Fibroblast of lung (primary cell): ENCODE measurements at regions not wholly inside any gene's neighbourhood (a gene's known extent, or its start where the extent isn't known, plus 50 kb on each side); places are given as distances from the start of the nearest gene placed in this dataset.

Experiments
- DNase-seq, 2 donors: peaks; one replicate each; pipeline versions ENCODE4 v3.0.0 to v3.0.0-alpha.2; 2010; ENCODE audit warnings: low read depth in 2 of 2
- H2AFZ ChIP-seq: 2 replicates; pipeline ENCODE4 v1.5.1; 2012; ENCODE audit warnings: low read length, control low read depth, inconsistent platforms
- H3K27ac ChIP-seq: 2 replicates; pipeline ENCODE4 v1.5.1; 2011; ENCODE audit warnings: low read length, control low read depth; ENCODE audit not compliant: insufficient read depth
- H3K27me3 ChIP-seq: 2 replicates; pipeline ENCODE4 v1.5.1; 2011; ENCODE audit warnings: mild to moderate bottlenecking, low read length; ENCODE audit not compliant: control insufficient read depth, insufficient read depth
- H3K36me3 ChIP-seq: 2 replicates; pipeline ENCODE4 v1.5.1; 2011; ENCODE audit warnings: low read length; ENCODE audit not compliant: control insufficient read depth, insufficient read depth
- H3K4me1 ChIP-seq: 2 replicates; pipeline ENCODE4 v1.5.1; 2011; ENCODE audit warnings: low read length; ENCODE audit not compliant: control insufficient read depth, insufficient read depth; ENCODE audit errors: extremely low read depth
- H3K4me2 ChIP-seq: 2 replicates; pipeline ENCODE4 v1.5.1; 2011; ENCODE audit warnings: low read length, control low read depth; ENCODE audit not compliant: insufficient read depth; ENCODE audit errors: extremely low read depth
- H3K4me3 ChIP-seq, 4 experiments: fragments of 200-600 bp in 1 of 4; sonication (generic) in 1 of 4; replicated peaks in 1 of 4; 2 replicates each; pipeline ENCODE4 v1.5.1; 2011 to 2016; ENCODE audit warnings: low read length in 4 of 4, low read depth in 3 of 4, mild to moderate bottlenecking in 3 of 4, control low read depth in 2 of 4, inconsistent platforms in 1 of 4, mixed read lengths in 1 of 4; ENCODE audit not compliant: insufficient read depth in 1 of 4; ENCODE audit errors: control extremely low read depth in 1 of 4
- H3K79me2 ChIP-seq: 2 replicates; pipeline ENCODE4 v1.5.1; 2012; ENCODE audit warnings: mild to moderate bottlenecking, low read length, inconsistent platforms; ENCODE audit not compliant: control insufficient read depth, insufficient read depth
- H3K9ac ChIP-seq: 2 replicates; pipeline ENCODE4 v1.5.1; 2011; ENCODE audit warnings: mild to moderate bottlenecking, low read length, control low read depth; ENCODE audit not compliant: insufficient read depth
- H3K9me3 ChIP-seq: 2 replicates; pipeline ENCODE4 v1.5.1; 2012; ENCODE audit warnings: low read depth, low read length; ENCODE audit not compliant: control insufficient read depth, insufficient read depth
- H4K20me1 ChIP-seq: 2 replicates; pipeline ENCODE4 v1.5.1; 2011; ENCODE audit warnings: low read length; ENCODE audit not compliant: control insufficient read depth, insufficient read depth; ENCODE audit errors: extremely low read depth
- CTCF ChIP-seq, 2 donors: IDR thresholded peaks in 1 of 2; conservative IDR thresholded peaks in 1 of 2; 1 replicate in 1 of 2; 2 replicates in 1 of 2; pipeline ENCODE4 v1.5.1; 2011 to 2012; ENCODE audit warnings: low read length in 2 of 2, control low read depth in 1 of 2, inconsistent platforms in 1 of 2, low read depth in 1 of 2, mild to moderate bottlenecking in 1 of 2
- EZH2 ChIP-seq: IDR thresholded peaks from 2 replicates; pipeline ENCODE4 v1.5.1; 2012; ENCODE audit warnings: low read length, control low read depth, mild to moderate bottlenecking; ENCODE audit errors: missing control alignments

- Histone ChIP-seq H3K79me2 (no peaks in the 10 kb centered on the region), H4K20me1 (no peaks in the 10 kb centered on the region), H3K9ac (no peak overlapping the region), H3K4me3 (no peak overlapping the region), H3K36me3 (no peaks in the 10 kb centered on the region), H3K9me3 (no peaks in the 10 kb centered on the region), H3K4me1 (no peaks in the 10 kb centered on the region), H2AFZ (no peak overlapping the region), H3K27me3 (no peaks in the 10 kb centered on the region), H3K4me2 (no peak overlapping the region), H3K27ac (no peak overlapping the region)
- TF ChIP-seq CTCF (conservative IDR thresholded peaks at IDR 0.05 in 1 of 2, IDR thresholded peaks at IDR 0.05 in 1 of 2; ENCODE audit: low read depth in 1 of 2, low read length in 2 of 2) (no peak), EZH2 (no peak)
- no peak for DNase-seq
Measured at GRCh38 chr14:87388946-87389345, 604.0 kb downstream of the GALC start.

GRCh38 chr14:87387806-87388205, 605.2 kb downstream of the GALC start:
- Histone ChIP-seq H3K27ac (no peak overlapping the region), H3K79me2 (no peaks in the 10 kb centered on the region), H3K4me1 (no peaks in the 10 kb centered on the region), H3K4me3 (no peak overlapping the region), H3K4me2 (no peak overlapping the region), H3K36me3 (no peaks in the 10 kb centered on the region), H4K20me1 (no peaks in the 10 kb centered on the region), H2AFZ (no peak overlapping the region), H3K9me3 (no peaks in the 10 kb centered on the region), H3K27me3 (no peaks in the 10 kb centered on the region), H3K9ac (no peak overlapping the region)
- no peak for TF ChIP-seq EZH2
- TF ChIP-seq CTCF (conservative IDR thresholded peaks at IDR 0.05 in 1 of 2, IDR thresholded peaks at IDR 0.05 in 1 of 2; ENCODE audit: low read depth in 1 of 2, low read length in 2 of 2) = no peak
- DNase-seq = no peak

- Histone ChIP-seq H3K36me3 (no peaks in the 10 kb centered on the region), H3K9ac (no peak overlapping the region), H3K27ac (no peak overlapping the region), H4K20me1 (no peaks in the 10 kb centered on the region), H3K27me3 (no peaks in the 10 kb centered on the region), H3K4me2 (no peak overlapping the region), H3K79me2 (no peaks in the 10 kb centered on the region), H3K4me1 (no peaks in the 10 kb centered on the region), H3K4me3 (no peak overlapping the region), H3K9me3 (no peaks in the 10 kb centered on the region), H2AFZ (no peak overlapping the region)
- TF ChIP-seq EZH2 (no peak), CTCF (conservative IDR thresholded peaks at IDR 0.05 in 1 of 2, IDR thresholded peaks at IDR 0.05 in 1 of 2; ENCODE audit: low read depth in 1 of 2, low read length in 2 of 2) (no peak)
- DNase-seq = no peak
Measured at GRCh38 chr14:87386524-87386923, 606.5 kb downstream of the GALC start.
